BJ (cell line): ENCODE measurements at regions not wholly inside any gene's neighbourhood (a gene's known extent, or its start where the extent isn't known, plus 50 kb on each side); places are given as distances from the start of the nearest gene placed in this dataset.

ENCODE experiments used
- CTCF ChIA-PET: fragments of 350-600 bp; formaldehyde crosslinking; extraction: SDS; loops from one replicate; lab custom pipeline; 2021; ENCODE audit warnings: antibody characterized with exemption, inconsistent platforms; lab: Yijun Ruan, JAX
- POLR2A ChIA-PET: fragments of 300-600 bp; sonication (Branson Sonifier 250); formaldehyde crosslinking; extraction: SDS; loops from one replicate; lab custom pipeline; 2021; ENCODE audit warnings: antibody characterized with exemption; lab: Charles Lee
- DNase-seq: peaks from one replicate; pipeline ENCODE4 v3.0.0-alpha.2; 2011; ENCODE audit warnings: low read depth
- H3K27me3 ChIP-seq: 2 replicates; pipeline ENCODE4 v1.6.0; 2011; ENCODE audit warnings: low read length; ENCODE audit not compliant: control insufficient read depth, insufficient read depth
- H3K36me3 ChIP-seq: 2 replicates; pipeline ENCODE4 v1.5.1; 2011; ENCODE audit warnings: low read length; ENCODE audit not compliant: control insufficient read depth, insufficient read depth
- H3K4me3 ChIP-seq: 2 replicates; pipeline ENCODE4 v1.5.1; 2011; ENCODE audit warnings: low read depth, mild to moderate bottlenecking, control low read depth, low read length
- CTCF ChIP-seq: IDR thresholded peaks from 2 replicates; pipeline ENCODE4 v1.5.1; 2011; ENCODE audit warnings: low read depth, mild to moderate bottlenecking, control low read depth, inconsistent platforms, low read length, moderate library complexity; ENCODE audit not compliant: insufficient read depth

GRCh38 chr6:135638108-135638507, 140.6 kb upstream of the AHI1 start:
- H3K4me3 ChIP-seq: no peak overlapping the region
- no peak for DNase-seq
- H3K27me3 ChIP-seq: no peaks in the 10 kb centered on the region
- H3K36me3 ChIP-seq: no peaks in the 10 kb centered on the region
- POLR2A ChIA-PET: no interaction called here
- CTCF ChIA-PET: no interaction called here
- no peak for TF ChIP-seq CTCF

GRCh38 chr6:135640048-135640447, 142.5 kb upstream of the AHI1 start:
- H3K27me3 ChIP-seq: no peaks in the 10 kb centered on the region
- DNase-seq: no peak
- ChIA-PET POLR2A (no interaction called here), CTCF (no interaction called here)
- H3K36me3 ChIP-seq: no peaks in the 10 kb centered on the region
- no peak for TF ChIP-seq CTCF
- H3K4me3 ChIP-seq: no peak overlapping the region

- ChIA-PET CTCF (no interaction called here), POLR2A (no interaction called here)
- DNase-seq: no peak
- no peaks in the 10 kb centered on the region for H3K36me3 ChIP-seq
- H3K4me3 ChIP-seq: no peak overlapping the region
- no peaks in the 10 kb centered on the region for H3K27me3 ChIP-seq
- no peak for TF ChIP-seq CTCF
Measured at GRCh38 chr6:135640449-135641111, 143.0 kb upstream of the AHI1 start.

GRCh38 chr6:135642912-135643311, 145.4 kb upstream of the AHI1 start:
- no peak for DNase-seq
- no peak for TF ChIP-seq CTCF
- no peaks in the 10 kb centered on the region for H3K36me3 ChIP-seq
- no peak overlapping the region for H3K4me3 ChIP-seq
- ChIA-PET CTCF (no interaction called here), POLR2A (no interaction called here)
- H3K27me3 ChIP-seq: no peaks in the 10 kb centered on the region

GRCh38 chr6:135644394-135644793, 146.9 kb upstream of the AHI1 start:
- CTCF ChIA-PET: no interaction called here
- POLR2A ChIA-PET: no interaction called here
- no peaks in the 10 kb centered on the region for H3K27me3 ChIP-seq
- DNase-seq: no peak
- TF ChIP-seq CTCF: no peak
- H3K4me3 ChIP-seq: no peak overlapping the region
- H3K36me3 ChIP-seq: no peaks in the 10 kb centered on the region
